Activated T-helper 9 cell treated with anti-CD3 and anti-CD28 coated beads, Interleukin-2, amount 50 U/mL, for 16 hours (primary cell): ENCODE measurements at regions not wholly inside any gene's neighbourhood (a gene's known extent, or its start where the extent isn't known, plus 50 kb on each side); places are given as distances from the start of the nearest gene placed in this dataset.
"Not testable (repeated sequence)": the region's sequence is repeated elsewhere in the genome, so short reads cannot be mapped to it uniquely, and the experiment has no call there.

Source experiments
- DNase-seq: peaks from one replicate; pipeline ENCODE4 v3.0.0-alpha.2; 2020; ENCODE audit warnings: low read depth

DNA sequence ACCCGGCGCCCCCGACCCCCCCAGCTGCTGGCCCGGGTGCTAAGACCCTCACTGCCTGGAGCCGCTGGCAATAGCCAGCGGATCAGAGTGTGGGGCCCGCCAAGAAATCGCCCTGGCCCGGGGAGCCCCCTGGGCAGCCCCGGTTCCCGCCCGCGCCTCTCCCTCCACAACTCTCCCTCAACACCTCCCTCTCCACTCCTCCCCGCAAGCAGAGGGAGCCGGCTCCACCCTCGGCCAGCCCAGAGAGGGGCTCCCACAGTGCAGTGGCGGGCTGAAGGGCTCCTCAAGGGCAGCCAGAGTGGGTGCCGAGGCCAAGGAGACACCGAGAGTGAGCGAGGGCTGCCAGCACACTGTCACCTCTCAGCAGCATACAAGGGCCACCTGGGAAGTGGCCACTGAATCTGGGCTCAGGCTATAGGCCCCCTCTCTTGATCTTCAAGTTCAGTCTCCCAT lies 385.5 kb downstream of the SEC14L1 start:
- DNase-seq, result no peak

DNA sequence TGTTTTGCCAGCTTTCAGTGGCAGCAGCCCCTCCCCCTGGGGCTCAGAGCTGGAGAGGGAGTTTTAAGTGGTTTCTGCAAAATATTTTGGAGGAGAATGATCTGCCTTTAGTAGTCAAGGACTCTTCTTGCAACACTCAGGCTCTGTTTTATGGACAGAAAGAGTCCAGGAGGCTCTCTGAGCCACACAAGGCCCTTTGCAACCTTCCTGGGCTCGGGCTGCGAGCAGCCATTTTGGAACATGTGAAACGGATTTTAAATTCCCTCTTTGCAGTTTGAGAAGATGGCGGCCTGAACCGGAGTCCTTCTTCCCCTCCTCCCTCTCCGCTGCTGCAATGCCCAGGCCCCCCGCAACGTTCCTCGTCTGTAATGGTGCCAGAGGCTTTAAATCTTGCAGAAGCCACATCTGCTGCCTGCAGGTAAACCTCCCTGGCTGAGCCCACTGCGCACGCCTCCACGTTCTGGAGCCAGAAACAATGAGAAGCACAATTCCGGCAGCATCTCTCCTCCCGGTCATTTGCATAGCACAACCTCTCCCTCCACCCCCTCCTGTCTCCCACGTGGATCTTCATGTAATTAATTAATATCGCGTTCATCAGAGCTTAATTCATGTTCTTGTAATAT lies 386.1 kb downstream of the SEC14L1 start:
- DNase-seq, result no peak

DNA sequence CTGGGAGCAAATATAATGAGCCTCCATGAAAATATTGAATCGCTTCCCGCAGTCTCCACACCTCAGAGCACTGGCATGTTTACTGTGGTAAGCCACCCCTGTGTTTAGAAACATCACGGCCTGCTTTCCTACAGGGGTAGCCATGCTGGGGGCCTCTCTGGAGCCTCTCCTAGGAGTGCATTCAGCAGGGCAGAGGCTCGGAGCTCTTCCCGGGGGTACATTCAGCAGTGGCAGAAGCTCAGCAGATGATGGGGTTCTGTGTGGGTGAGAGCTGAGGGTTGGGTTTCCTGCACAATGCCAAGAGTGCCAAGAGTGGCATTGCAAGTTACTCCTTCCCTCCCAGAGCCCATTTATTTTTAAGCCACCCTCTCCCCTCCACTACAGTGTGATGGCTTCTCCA lies 386.6 kb downstream of the SEC14L1 start:
- no peak for DNase-seq

DNA sequence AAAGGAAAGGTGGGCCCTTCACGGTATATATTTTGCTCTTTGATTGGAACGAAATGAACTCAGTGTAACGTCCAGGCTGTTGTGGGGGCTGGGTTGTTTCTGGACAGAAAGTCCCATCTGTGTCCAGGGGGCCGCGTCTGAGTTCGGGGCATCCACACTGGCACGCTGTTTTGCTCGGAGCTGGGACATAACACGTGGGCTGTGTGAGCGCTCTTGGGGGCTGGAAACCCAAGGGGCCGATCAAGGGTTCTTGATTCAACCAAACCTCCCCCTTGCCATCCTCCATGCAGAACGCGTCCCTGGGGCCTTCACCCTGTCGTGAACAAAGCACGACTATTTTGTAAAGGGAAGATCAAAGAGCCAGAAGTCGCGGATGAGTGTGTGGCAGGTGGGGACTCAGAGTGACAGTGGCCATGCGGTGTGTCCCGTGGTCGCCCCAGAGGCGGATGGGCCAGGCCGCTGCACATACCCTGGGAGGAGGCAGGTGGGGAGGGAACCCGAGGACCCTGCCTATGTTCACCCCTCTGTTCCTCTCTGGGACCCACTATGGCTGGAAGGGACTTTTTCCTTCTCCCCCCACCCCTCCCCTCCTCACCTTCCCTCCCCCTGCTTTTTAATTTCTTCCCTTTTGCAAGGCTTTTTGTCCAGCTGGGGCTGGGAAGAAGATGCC lies 387.2 kb downstream of the SEC14L1 start:
- DNase-seq, result no peak

DNA sequence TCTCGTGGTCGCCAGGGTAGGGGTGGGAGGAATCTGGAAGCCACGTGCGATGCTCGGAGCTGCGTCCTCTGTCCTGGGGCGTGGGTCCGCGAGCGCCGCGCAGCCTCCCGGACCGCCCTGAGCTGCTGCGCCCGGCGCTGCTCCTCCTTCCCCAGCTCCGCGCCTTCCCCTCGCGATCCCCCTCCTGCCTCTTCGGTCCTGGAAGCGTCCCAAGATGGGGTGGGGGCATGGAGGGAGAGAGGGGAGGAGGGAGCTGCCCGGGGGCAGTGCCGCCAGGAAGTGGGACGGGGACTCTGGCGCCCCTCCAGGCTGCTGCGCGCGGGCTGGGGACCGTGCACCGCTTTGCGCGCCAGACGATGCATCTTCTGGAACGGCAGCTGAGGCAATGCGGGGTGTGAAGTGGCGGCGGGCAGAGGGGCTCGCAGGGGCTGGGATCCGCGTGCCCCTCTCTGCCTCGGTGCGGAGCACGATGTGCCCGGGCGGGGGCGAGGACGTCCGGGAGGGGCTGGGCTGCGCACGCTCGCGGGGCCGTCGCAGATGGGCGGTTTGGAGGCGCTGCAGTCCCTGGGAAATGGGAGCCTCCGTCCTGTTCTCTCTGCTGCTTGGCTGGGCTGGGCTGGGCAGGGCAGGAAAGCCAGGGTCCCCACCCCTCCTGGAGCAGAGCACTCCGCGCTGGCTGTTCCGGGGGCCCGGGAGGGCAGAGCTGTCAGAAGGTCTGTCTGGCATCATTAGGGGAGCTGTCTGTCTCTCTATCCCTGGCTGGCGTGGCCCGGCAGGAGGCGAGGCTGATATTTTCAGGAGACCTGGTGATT lies 388.0 kb downstream of the SEC14L1 start:
- no peak for DNase-seq

DNA sequence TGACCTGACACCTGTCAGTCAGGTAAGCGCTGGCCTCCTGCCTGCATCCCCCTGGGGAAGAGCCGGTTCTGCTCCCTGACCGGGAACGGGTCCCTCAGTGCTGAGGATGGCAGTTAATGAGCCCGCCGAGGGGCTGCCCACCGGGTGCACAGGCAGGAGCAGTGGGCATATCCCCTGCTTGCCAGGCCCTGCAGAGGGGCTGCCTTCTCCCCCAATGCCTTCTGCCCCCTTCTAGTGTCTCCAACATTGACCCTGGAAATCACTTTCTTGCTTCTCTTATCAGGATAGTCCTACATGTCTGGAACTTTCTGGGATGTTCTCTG lies 388.5 kb downstream of the SEC14L1 start:
- DNase-seq, result no peak

DNA sequence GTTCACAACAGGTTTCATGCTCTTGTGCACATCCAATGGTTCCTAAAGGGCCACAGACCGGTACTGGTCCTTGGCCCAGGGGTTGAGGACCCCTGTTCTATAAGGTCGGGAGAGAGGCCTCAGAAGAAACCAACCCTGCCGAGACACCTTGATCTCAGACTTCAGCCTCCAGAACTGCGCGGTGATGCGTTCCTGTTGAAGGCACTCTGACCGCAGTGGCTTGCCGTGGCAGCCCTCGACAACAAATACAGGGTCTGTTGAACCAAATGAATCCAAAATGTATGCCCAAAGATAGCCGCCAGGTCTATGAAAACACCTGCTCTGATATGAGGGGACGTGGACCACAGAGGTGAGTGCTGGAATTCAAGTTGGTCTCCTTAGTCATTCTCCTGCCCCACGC lies 389.8 kb downstream of the SEC14L1 start:
- no peak for DNase-seq

DNA sequence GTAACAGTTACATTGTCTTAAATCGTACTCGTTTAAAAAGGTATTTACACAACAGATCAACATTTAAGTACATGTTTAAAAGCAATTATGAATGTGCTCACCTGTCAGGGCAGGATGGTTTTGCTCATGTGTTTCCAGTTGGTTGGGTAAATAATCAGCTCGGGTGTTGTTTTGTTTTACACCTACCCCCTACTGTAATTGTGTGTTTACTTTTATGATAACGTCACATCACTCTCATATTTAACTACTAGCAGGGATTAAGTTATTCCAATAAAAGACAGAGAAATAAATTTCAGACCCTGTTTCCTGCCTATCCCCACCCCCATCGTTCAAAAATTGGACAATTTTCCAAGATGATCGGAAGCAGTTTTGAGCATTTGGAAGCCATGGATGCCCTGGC lies 390.2 kb downstream of the SEC14L1 start:
- no peak for DNase-seq

DNA sequence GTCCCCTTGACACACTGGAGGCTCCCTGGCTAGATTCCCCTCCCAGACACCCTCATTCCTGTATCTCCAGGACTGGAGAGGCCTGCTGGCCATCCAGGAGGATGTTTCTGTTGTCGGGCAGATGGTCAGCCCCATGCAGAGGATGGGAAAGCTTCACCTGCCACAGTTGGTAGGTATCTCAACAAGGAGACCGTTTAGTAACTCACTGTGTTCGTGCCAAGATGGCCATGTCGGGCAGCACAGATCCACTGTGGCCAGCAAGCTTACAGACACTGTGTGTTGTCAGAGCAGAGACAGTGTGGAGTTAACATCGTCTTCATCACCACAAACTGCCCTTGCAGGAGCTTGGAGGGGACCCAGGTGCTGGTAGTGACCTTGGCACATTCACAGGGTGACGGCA lies 390.9 kb downstream of the SEC14L1 start:
- no peak for DNase-seq

DNA sequence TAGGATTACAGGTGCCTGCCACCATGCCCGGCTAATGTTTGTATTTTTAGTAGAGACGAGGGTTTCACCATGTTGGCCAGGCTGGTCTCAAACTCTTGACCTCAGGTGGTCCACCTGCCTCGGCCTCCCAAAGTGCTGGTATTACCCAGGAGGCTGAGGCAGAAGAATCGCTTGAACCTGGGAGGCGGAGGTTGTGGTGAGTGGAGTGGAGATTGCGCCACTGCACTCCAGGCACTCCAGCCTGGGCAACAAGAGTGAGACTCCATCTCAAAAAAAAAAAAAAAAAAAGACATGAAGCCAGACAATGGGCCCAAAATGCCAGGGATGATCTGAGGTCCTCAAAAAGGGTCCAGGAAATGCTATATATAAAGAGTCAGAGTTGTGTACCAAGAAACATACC lies 392.9 kb downstream of the SEC14L1 start:
- DNase-seq, result not testable (repeated sequence)

DNA sequence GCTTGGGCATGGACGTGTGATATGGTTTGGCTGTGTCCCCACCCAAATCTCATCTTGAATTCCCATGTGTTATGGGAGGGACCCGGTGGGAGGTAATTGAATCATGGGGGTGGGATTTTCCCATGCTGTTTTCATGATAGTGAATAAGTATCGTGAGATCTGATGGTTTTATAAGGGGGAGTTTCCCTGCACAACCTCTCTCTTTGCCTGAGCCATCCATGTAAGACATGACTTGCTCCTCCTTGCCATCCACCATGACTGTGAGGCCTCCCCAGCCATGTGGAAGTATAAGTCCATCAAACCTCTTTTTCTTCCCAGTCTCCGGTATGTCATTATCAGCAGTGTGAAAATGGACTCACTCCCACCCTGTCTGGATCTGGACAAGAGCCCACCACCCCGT lies 393.4 kb downstream of the SEC14L1 start:
- DNase-seq, result no peak

DNA sequence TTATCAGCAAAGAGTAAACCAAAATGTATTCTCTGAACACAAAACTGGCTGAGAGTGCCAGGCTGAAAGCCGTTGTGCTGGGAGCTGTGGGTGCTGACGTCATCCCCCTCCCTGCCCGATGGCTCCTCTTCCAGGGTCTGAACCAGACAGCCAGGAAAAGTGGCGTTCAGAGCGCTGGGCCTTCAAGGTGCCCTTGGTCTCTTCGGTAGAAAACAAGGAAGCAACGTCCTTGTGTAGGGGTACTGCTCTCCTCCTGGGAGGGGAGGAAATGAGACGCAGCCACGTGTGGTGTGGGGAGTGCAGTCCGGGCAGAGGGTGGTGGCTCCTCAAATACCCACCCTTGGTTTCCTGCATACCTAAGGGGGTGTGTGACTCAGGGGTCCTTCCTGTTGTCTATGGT lies 394.7 kb downstream of the SEC14L1 start:
- DNase-seq, result no peak

DNA sequence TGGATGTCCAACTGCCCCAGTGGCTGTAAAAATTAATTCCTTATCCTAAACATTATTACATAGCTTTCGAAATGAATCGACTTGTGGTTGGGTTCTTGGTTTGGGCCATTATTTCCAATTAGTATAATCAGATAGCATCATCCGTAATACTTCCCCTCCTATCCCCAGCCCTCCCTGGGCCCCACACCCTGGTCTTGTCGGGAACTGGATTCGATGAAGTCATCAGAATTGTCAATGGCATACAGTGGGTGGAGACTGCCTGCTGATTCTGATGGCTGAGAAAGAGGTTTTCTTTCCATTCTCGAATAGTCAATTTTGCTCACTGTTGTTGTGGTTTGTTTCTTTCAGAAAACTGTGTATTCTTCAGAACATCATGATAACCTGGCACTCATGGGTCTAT lies 395.1 kb downstream of the SEC14L1 start:
- DNase-seq, result no peak

DNA sequence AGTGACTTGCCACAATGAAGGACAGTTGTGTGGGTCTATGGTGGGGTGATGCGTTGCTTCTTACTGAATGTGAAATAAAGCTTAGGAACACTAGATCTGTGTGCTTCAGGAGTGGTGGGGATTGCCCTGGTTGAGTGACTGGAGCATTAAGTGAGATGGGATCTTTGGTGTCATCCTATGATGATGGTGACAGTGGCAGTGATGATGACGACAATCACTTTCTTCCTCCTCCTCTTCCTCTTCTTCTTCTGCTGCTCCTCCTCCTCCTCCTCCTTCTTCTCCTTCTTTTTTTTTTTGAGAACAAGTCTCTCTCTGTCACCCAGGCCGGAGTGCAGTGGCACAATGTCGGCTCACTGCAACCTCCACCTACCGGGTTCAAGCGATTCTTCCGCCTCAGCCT lies 396.8 kb downstream of the SEC14L1 start:
- no peak for DNase-seq

DNA sequence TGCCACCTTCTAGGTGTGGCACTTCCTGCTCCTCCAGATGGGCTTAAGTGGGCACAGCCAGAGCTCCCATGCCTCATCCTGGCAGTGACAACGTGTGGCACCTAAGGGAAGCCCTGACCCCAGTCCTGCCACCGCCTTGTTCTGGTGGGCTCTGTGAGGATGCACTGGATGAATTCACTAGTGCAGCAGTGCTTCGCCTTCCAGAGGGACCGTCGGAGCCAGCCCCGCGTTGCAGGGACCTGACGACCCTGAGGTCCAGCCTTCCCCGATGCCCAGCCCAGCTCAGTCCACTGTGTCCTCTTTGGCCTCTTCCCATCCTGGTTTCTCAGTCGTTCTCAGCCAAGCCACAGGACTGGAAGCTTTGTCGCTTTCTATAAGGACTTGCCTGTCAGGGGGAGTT lies 399.8 kb downstream of the SEC14L1 start:
- DNase-seq, result no peak

DNA sequence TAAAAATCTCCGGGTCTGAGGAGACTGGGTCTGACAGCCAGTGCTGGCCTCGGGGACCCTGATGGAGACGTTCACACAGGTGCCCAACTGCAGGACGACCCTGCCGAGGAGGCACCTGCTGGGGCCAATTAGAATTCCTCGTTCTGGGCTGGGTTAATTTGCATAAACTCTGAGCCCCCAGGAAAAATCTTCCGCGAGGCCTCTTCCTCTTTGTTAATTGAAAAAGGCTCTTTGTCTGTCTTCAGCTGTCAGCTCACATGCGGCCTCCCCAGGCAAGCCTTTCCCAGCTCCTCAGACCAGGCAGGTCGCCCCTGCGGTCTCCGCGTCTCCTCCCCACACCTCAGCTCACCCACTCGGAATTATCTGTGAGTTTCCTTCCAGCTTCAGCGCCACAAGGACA lies 400.2 kb downstream of the SEC14L1 start:
- DNase-seq, result no peak

DNA sequence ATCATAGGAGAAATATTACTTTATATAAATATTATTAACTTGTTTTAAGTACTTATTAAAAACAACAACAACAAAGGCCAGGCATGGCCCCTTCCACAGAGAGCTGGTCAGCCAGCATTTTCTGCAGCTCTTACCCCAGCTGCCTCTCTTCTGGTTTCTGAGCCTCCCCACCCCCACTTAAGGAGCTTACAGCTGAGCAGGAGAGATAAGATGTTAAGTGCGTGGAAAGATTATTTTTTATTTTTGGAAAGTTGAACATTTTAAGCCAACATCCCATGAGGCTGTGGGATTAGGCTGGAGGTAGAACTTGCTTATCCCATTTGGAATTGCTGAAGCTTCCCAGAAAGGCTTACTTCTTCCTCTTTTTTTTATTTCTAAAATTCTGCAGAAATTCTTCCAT lies 401.2 kb downstream of the SEC14L1 start:
- DNase-seq, result no peak

DNA sequence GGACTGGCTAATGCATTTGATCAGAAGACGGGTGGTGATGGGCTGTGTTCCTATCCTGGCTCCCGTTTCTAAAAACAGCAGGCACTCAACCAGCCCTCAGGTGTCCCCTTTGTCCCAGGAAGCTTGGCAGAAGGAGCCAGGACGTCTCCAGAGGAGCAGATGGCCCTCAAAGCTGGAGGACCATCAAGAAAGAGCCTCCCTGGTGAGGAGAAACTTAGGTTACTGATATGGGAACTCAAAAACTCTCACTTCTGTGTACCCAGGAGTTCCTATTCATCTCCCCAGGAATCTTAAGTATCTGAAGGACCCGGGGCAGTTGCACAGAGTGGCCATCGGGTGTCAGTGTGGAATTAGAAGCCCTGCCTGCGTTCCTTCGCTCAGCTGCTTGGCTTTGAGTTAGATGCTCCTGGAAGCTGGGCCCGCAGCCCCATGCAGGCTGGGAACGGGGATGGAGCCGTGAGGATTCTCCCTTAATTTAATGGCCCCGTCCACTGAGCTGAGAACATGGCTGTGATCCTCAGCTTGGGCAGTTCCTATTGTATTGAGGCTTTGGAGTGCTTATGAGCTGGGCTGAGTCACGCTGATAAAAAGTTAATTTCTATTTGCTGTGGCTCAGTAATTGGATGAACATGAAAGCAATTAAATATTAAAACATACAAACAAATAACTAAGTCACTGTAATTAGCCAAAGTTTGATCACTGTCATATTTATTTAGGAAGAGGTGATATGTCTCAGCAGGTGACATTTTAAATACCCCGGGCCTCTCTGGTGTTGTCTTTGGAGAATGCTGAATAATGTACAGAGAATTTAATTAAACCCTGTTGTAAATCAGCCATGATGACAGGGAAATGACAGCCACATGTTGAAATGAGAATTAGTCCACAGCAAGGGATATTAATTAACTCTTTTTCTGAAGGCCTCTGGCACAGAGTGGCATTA lies 402.1 kb downstream of the SEC14L1 start:
- DNase-seq, result peak; percentile 29

DNA sequence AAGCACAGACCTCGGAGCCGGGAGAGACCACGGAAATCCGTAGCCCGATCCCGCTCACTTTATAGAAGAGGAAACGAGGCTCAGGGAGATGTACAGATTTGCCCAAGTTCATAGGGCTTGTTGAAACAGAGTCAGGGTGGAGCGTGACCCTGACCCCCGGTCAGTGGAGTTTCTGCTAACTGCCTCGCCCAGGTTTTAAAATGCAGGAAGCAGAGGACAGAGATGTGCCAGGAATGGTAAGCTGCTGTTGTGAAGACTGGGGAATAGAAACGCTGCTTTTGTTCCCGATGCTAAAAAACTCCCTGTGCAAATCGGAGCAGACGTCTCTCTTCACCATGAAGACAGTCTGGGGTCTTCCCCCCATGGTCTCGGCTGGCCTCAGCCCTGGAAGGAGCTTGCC lies 403.0 kb downstream of the SEC14L1 start:
- no peak for DNase-seq

DNA sequence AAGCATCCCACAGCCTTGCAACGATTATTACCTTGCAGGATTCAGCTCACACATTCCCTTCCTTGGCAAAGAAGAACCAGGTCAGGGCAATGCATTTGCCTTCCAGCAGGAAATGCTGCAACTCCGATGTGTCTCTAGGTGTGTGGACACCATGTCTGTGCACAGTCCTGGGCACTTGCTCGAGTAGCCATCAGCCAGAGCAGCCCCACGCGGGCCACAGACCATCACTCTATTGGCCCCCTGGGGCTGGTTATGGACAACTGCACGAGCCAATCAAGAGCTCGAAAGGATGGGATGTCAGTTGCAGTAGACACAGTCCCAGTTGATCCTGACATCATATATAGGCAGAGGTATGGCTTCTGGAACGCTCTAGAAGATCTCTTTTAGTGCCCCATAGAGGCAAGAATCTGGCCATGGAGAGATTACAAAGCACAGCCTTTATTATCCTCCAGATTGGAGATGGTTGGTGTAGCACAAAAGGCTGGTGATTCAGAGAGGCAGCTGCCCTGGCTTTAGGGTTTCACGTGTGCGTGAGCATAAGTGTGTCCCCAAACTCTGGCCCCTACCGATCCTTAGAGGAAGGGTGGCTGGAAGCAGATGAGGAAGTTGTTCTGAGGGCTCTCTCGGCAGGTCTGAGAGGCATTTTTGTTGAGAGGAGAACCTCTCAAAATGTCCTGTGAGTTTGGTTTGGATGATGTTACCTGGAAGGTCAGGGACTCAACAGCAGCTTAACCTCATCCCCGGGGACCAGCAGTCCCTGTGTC lies 403.8 kb downstream of the SEC14L1 start:
- DNase-seq, result no peak

DNA sequence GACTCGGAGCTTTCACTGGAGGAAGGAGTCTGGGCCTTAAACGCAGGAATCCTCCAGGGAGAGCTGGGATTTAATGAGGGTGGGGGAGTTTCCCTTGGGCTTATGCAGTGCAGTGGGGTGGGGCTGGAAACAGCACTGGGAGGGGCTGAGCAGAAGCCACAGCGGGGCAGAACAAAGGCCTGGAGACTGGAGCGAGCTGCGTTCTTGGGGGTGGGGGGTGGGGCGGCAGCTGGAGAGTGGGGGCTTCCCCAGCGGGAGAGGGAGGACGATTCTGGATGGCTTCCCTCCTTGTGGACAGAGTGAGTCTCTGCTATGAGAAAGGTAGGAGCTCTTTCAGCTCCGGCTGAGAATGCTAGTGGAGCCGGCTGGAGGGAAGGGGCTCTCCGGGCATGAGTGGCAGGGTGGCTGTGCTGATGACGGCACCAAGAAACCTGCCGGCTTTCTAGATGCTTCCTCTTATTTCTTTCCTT lies 406.0 kb downstream of the SEC14L1 start:
- DNase-seq, result no peak
